Upper lobe of right lung (tissue), 1 donor: ENCODE measurements at regions not wholly inside any gene's neighbourhood (a gene's known extent, or its start where the extent isn't known, plus 50 kb on each side); places are given as distances from the start of the nearest gene placed in this dataset.

ENCODE experiments used
- ATAC-seq: fragments of 200-7000 bp; cut with Tn5 transposase; one replicate; pipeline ENCODE4 v1.9.1; 2020; ENCODE audit warnings: mild to moderate bottlenecking, moderate library complexity
- DNase-seq: peaks from one replicate; pipeline ENCODE4 v3.0.0-alpha.2; 2020
- H3K27ac ChIP-seq: fragments of 200-600 bp; one replicate; pipeline ENCODE4 v1.8.0; 2022
- H3K27me3 ChIP-seq: fragments of 200-600 bp; one replicate; pipeline ENCODE4 v1.8.0; 2022; ENCODE audit warnings: mild to moderate bottlenecking
- H3K36me3 ChIP-seq: fragments of 200-600 bp; one replicate; pipeline ENCODE4 v1.8.0; 2022
- H3K4me1 ChIP-seq: fragments of 200-600 bp; one replicate; pipeline ENCODE4 v1.8.0; 2022
- H3K4me3 ChIP-seq: fragments of 200-600 bp; one replicate; pipeline ENCODE4 v1.8.0; 2022; ENCODE audit warnings: mild to moderate bottlenecking
- H3K9me3 ChIP-seq: fragments of 200-600 bp; one replicate; pipeline ENCODE4 v1.8.0; 2022
- CTCF ChIP-seq: fragments of 200-600 bp; IDR thresholded peaks from one replicate; pipeline ENCODE4 v1.8.0; 2022; ENCODE audit warnings: antibody characterized with exemption
- intact Hi-C: fragments of 100-400 bp; cut with DNase I; formaldehyde crosslinking; loops from one replicate; pipeline ENCODE4 v1.11.0; 2022
- donor health status: DM: no; HTN: yes; CAD: no; lungs with severe emphysema.

GRCh38 chr9:3672399-3672798, 146.6 kb upstream of the RFX3 start:
- no peak overlapping the region for H3K27ac ChIP-seq
- no peaks in the 10 kb centered on the region for H3K9me3 ChIP-seq
- no peak for TF ChIP-seq CTCF
- no peaks in the 10 kb centered on the region for H3K4me1 ChIP-seq
- DNase-seq (no peak), ATAC-seq (no peak)
- no peaks in the 10 kb centered on the region for H3K27me3 ChIP-seq
- no peaks in the 10 kb centered on the region for H3K36me3 ChIP-seq
- intact Hi-C loops: no loop called here
- H3K4me3 ChIP-seq: no peak overlapping the region

- Histone ChIP-seq H3K4me3 (no peak overlapping the region), H3K36me3 (no peaks in the 10 kb centered on the region), H3K27me3 (no peaks in the 10 kb centered on the region), H3K27ac (no peak overlapping the region), H3K4me1 (no peaks in the 10 kb centered on the region), H3K9me3 (no peaks in the 10 kb centered on the region)
- no peak for DNase-seq
- ATAC-seq: no peak
- intact Hi-C loops: no loop called here
- TF ChIP-seq CTCF: no peak
These were observed 138.2 kb upstream of the RFX3 start for GRCh38 chr9:3664044-3664443.

GRCh38 chr9:3662671-3663070, 136.9 kb upstream of the RFX3 start:
- Histone ChIP-seq H3K9me3 (no peaks in the 10 kb centered on the region), H3K4me3 (no peak overlapping the region), H3K36me3 (no peaks in the 10 kb centered on the region), H3K27ac (no peak overlapping the region), H3K27me3 (no peaks in the 10 kb centered on the region), H3K4me1 (no peaks in the 10 kb centered on the region)
- no peak for TF ChIP-seq CTCF
- ATAC-seq: no peak
- intact Hi-C loops: no loop called here
- no peak for DNase-seq

DNA sequence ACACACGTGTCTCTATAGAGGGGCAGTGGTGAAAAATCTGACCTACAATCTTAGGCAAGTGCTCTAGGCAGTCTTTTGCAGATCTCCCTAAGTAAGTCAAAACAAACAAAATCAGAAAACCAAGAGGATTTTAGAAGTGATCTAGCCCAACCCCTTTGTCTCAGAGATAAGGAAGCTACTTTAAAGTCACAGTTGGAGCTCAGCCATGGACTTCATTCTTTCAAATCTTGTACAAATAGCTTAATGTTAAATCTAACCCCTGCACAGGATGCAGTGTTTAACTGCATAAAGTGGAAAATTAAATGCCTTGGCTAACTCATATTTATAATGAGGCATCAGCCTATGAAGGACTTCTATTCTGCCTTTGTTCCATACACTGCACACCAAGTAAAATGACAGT, 135.1 kb upstream of the RFX3 start:
- intact Hi-C loops: no loop called here
- Histone ChIP-seq H3K9me3 (no peaks in the 10 kb centered on the region), H3K27me3 (no peaks in the 10 kb centered on the region), H3K4me3 (no peak overlapping the region), H3K4me1 (no peaks in the 10 kb centered on the region), H3K27ac (no peak overlapping the region), H3K36me3 (no peaks in the 10 kb centered on the region)
- no peak for DNase-seq
- no peak for ATAC-seq
- no peak for TF ChIP-seq CTCF

- Histone ChIP-seq H3K4me1 (no peaks in the 10 kb centered on the region), H3K27ac (no peak overlapping the region), H3K9me3 (no peaks in the 10 kb centered on the region), H3K36me3 (no peaks in the 10 kb centered on the region), H3K27me3 (no peaks in the 10 kb centered on the region), H3K4me3 (no peak overlapping the region)
- TF ChIP-seq CTCF: no peak
- intact Hi-C loops: no loop called here
- no peak for DNase-seq
- no peak for ATAC-seq
These were observed 133.8 kb upstream of the RFX3 start for GRCh38 chr9:3659647-3660046.

DNA sequence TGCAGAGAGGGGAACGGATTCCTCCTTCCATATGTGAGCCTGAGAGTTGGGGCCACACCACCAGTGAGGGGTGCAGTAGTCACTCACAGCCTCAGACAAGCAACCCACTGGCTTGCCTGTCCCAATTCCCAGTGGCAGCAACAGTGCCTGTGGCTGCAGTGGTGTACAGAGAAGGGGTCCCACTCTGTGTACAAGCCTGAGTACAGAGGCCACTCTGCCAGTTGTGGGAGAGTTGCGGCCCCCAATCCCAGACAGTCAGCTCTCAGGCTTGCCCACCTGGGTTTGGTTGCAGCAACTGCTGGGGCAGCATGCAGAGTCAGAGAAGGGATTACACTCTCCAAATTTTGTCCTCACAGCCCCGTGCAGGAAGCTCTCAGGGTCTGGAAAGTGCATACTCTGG, 133.2 kb upstream of the RFX3 start:
- ATAC-seq: no peak
- no peaks in the 10 kb centered on the region for H3K27me3 ChIP-seq
- H3K27ac ChIP-seq: no peak overlapping the region
- no peaks in the 10 kb centered on the region for H3K36me3 ChIP-seq
- no peaks in the 10 kb centered on the region for H3K9me3 ChIP-seq
- H3K4me3 ChIP-seq: no peak overlapping the region
- no peak for DNase-seq
- no peak for TF ChIP-seq CTCF
- H3K4me1 ChIP-seq: no peaks in the 10 kb centered on the region
- intact Hi-C loops: no loop called here
